Large intestine (tissue), 3 donors: ENCODE measurements at regions not wholly inside any gene's neighbourhood (a gene's known extent, or its start where the extent isn't known, plus 50 kb on each side); places are given as distances from the start of the nearest gene placed in this dataset.

Experiments
- DNase-seq, 2 donors: peaks; one replicate each; pipeline versions ENCODE4 v3.0.0 to v3.0.0-alpha.2; 2013
- H3K27ac ChIP-seq: one replicate; pipeline ENCODE4 v1.5.1; 2013; ENCODE audit warnings: low read length
- H3K27me3 ChIP-seq: 2 replicates; pipeline ENCODE4 v1.6.1; 2013; ENCODE audit warnings: low read length; ENCODE audit not compliant: control insufficient read depth, insufficient read depth
- H3K36me3 ChIP-seq: 2 replicates; pipeline ENCODE4 v1.6.1; 2013; ENCODE audit warnings: low read length; ENCODE audit not compliant: control insufficient read depth, insufficient read depth
- H3K4me1 ChIP-seq: one replicate; pipeline ENCODE4 v1.6.1; 2013; ENCODE audit warnings: low read length; ENCODE audit not compliant: control insufficient read depth, insufficient read depth
- H3K4me3 ChIP-seq: one replicate; pipeline ENCODE4 v1.5.1; 2013; ENCODE audit warnings: low read length
- H3K9me3 ChIP-seq: one replicate; pipeline ENCODE4 v1.6.1; 2013; ENCODE audit warnings: mild to moderate bottlenecking, low read depth, low read length, moderate library complexity; ENCODE audit not compliant: control insufficient read depth
- WGBS: methylation state at CpG from one replicate; pipeline ENCODE4 v1.1.5; 2013; ENCODE audit warnings: low lambda C conversion rate; ENCODE audit not compliant: insufficient coverage; 5-methylcytosine and 5-hydroxymethylcytosine counted together

DNA sequence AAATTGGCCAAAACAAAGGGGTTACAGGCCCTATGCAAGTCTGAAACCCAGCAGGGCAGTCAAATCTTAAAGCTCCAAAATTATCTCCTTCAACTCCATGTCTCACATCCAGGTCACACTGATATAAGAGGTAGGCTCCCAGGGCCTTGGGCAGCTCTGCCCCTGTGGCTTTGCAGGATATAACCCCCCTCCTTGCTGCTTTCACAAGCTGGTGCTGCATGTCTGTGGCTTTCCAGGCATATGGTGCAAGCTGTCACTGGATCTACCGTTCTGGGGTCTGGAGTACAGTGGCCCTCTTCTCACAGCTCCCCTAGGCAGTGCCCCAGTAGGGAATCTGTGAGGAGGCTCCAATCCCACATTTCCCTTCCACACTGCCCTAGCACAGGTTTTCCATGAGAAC, 519.6 kb downstream of the ETS1 start:
- H3K4me1 ChIP-seq = no peaks in the 10 kb centered on the region
- H3K36me3 ChIP-seq = no peaks in the 10 kb centered on the region
- no peaks in the 10 kb centered on the region for H3K27me3 ChIP-seq
- H3K27ac ChIP-seq = no peak overlapping the region
- H3K4me3 ChIP-seq = no peak overlapping the region
- no peak for DNase-seq
- no peaks in the 10 kb centered on the region for H3K9me3 ChIP-seq
- WGBS = no CpG with 5 or more reads among the region's 1 CpG

DNA sequence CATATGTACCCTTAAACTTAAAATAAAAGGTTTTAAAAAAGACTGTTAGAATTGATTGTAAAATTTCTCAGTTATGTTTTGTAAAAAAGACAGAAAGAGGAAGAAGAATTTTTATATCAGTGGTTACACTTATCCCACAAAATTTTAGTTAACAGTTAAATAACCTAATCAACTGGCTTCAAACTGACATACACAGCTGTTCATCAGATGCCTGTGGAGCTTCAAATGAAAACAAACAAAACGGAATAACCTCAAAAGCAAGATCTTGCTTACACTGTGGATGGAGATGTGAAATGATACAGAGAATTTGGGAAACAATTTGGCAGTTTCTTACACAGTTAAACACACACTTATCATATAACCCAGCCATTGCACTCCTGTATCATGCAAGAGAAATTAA, 521.0 kb downstream of the ETS1 start:
- DNase-seq = no peak
- H3K4me1 ChIP-seq = no peaks in the 10 kb centered on the region
- no CpG with 5 or more reads among the region's 1 CpG for WGBS
- H3K27me3 ChIP-seq = no peaks in the 10 kb centered on the region
- H3K36me3 ChIP-seq = no peaks in the 10 kb centered on the region
- H3K9me3 ChIP-seq = no peaks in the 10 kb centered on the region
- H3K27ac ChIP-seq = no peak overlapping the region
- no peak overlapping the region for H3K4me3 ChIP-seq

DNA sequence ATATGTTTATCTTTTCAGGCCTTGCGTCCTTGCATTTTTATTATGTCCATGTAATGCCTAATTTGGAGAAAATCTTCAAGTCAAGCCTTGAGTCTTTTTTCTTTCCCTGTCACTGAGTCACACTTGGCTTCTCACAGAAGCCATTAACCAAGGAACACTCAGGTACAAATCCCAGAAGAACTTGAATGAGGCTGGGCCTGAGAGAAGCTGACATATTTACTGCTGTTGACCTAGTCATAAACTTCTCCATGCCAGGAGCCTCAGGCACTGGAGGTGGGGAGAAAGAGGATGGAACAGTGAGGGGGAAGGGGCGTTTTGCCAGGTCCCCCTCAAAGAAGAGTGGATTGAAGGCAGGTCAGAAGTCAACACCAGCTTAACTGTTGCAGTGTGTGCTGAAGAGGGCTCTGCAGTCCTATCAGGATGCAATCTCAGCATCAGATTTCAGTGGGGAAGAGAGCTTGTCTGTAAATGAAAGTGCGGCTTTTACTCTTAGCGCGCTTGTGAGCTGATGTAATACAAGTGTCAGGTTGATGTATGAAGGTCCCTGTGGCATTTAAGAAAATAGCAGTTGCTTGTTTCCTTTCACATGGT, 526.0 kb downstream of the ETS1 start:
- H3K27ac ChIP-seq = no peak overlapping the region
- H3K4me1 ChIP-seq = no peaks in the 10 kb centered on the region
- H3K4me3 ChIP-seq = no peak overlapping the region
- no peaks in the 10 kb centered on the region for H3K36me3 ChIP-seq
- DNase-seq = peak in 1 of 2 donors; percentile 6
- no peaks in the 10 kb centered on the region for H3K9me3 ChIP-seq
- WGBS = 60% methylated on average over 1 of the region's 5 CpGs
- no peaks in the 10 kb centered on the region for H3K27me3 ChIP-seq

DNA sequence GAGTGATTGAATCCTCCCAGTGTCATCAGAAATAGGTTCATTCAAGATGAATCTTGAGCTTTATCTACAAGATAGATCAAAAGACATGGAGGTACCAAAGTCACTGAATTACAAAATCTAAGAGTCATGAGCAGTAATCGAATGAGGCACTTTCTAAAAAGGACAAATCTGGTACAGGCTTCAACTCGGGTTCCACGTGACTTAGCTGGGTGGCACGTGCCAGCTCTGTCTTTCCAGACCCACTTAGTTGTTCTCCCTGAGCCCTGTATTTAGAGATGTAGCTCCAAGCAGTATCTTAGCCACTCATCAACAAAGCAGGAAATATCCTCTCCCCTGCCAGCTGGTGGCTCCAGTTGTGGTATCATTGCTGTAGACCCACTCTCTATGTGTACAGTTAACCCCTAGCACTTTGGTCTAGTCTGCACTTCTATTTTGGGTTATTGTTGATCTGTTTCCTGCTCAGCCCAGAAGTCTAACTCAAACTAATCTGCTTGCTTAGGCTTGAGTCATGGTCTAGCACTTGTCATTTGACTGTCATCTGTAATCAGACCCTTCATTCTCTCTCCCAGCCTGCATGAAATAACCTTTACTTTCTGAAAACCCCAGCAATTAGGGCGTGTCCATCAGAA, 528.7 kb downstream of the ETS1 start:
- H3K4me3 ChIP-seq = no peak overlapping the region
- WGBS = no CpG with 5 or more reads among the region's 5 CpGs
- no peaks in the 10 kb centered on the region for H3K27me3 ChIP-seq
- H3K9me3 ChIP-seq = no peaks in the 10 kb centered on the region
- H3K27ac ChIP-seq = no peak overlapping the region
- no peaks in the 10 kb centered on the region for H3K36me3 ChIP-seq
- DNase-seq = no peak
- H3K4me1 ChIP-seq = no peaks in the 10 kb centered on the region

DNA sequence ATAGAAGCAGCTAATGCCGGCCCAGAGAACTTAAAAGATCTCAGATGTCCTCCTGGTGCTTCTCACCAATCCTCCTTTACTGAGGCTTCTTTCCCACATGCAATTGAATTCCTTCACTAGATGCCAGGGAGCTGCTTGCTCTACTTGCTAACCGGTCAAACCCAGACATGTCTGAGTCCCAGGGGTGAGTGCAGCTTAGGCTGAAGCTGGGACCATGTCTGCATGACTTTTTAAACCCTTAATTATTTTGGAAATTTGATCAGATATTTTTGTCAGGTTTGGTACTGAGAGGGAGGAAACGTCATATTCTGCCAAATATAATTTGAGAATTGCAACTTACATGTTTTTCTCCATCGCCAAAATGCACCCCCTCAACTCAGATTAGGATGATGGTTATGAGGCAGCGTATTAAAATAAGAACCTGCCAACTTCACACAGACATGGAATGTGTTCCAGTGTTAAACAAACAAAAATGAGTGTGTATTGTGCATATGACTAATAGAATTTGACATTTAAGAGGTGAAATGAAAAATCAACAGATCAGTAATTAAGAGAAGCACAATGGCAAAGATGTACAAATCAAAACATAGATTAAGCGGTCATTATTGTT, 529.5 kb downstream of the ETS1 start:
- 100% methylated on average over 3 of the region's 6 CpGs for WGBS
- no peak for DNase-seq
- Histone ChIP-seq H3K4me3 (no peak overlapping the region), H3K27me3 (no peaks in the 10 kb centered on the region), H3K4me1 (no peaks in the 10 kb centered on the region), H3K36me3 (no peaks in the 10 kb centered on the region), H3K9me3 (no peaks in the 10 kb centered on the region), H3K27ac (no peak overlapping the region)

DNA sequence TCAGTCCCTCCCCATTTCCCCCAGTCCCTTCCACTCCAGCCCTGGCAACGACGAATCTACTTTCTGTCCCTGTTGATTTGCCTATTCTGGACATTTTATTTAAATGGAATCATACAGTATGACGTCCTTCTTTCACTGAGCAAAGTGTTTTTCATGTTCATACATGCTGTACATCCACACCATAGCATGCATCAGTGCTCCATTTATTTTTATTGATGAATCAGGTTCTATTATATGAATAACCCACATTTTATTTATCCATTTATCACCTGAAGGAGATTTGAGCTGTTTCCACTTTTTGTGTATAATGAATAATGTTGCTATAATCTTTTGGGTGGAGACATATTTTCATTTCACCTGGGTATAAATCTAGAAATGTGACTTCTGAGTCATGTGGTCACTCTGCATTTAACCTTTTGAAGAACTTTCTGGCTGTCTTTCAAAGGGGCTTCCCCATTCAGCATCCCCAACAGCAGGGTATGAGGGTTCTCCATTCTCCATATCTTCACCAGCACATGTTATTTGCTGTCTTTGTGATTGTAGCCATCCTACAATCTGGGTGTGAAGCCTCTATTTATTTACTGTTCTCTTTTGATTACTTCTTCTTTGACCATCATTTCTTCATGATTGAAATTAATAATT, 531.7 kb downstream of the ETS1 start:
- 71% methylated on average over 1 of the region's 3 CpGs for WGBS
- DNase-seq = no peak
- Histone ChIP-seq H3K27me3 (peaks cover 2% of the 10 kb centered on the region), H3K4me1 (no peaks in the 10 kb centered on the region), H3K9me3 (no peaks in the 10 kb centered on the region), H3K36me3 (no peaks in the 10 kb centered on the region), H3K27ac (no peak overlapping the region), H3K4me3 (no peak overlapping the region)

DNA sequence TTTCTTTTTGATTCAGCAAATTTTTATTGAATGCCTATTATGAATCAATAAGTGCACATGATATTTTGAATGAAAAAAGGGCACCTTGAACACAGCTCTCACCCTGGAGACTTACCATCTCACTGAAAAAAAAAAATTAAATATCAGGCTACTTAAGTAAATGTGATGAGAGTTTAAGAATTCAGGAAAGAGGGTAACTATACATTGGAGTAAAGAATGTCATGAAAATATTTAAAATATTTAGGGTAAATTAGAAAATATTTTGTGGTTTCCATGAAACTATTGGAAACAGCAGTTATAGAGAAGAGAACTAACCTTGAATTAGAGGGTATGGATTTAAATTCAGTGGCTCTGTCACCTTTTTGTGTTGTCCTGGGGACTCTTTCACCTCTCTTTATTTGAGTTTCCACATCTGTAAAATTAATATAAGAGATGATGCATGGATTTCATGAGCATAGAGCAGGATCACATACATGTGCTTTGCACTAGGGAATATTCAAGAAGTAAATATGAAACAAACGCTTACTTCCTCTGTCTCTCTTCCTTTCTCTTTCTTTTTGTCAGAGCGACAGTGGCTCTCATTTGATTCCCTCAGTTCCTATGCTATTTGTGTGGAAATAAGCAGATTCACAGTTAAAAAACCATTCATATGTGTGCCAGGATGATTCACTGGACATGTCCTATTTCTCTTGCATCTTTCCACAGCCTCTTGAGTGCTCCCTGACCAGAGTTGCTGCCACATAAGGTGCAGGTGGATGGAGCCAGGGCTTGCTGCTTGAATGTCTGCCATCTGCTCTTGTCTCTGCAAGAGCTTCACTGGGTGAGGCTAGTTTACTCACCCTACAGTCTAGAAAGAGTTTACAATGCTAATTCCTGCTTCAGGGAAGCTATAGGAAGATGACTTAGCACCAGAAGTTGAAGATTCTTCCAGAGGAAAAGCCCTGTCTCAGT, 533.1 kb downstream of the ETS1 start:
- no peak for DNase-seq
- Histone ChIP-seq H3K4me3 (no peak overlapping the region), H3K9me3 (no peaks in the 10 kb centered on the region), H3K36me3 (no peaks in the 10 kb centered on the region), H3K27me3 (peaks cover 5% of the 10 kb centered on the region), H3K4me1 (no peaks in the 10 kb centered on the region), H3K27ac (no peak overlapping the region)
- WGBS = 92% methylated on average over 2 of the region's 2 CpGs

DNA sequence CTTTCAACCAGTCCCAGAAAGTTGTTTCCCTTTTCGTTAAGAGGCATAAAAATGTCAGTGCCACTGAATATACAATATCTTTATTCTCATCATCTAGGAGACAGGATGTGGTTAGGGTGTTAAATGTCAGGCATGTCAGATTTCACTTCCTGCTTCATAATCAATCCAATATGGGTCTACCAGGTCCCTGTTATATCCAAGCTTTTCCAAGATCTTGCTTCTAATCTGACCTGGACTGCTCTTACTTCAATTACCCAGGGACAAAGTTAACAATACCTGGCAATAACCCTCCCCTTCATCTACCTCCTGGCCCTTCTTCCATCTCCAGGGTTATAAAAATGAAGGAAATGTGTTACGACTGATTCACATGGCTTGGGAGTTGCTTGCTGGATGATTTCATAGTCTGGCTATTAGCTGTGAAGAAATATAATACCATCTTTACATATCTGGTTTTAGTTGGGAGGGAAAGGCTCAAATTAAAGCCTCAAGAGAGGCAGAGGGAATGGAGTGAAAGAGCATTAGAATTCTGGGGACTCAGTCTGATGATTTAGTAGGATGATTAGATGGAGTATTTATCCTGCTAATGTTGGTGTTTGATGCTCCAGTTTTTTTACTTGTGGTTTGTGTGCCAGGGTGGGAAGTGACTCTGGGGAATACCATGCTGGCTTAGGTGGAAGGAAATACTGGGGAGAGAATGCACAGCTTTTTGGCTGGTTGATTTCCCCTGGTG, 534.3 kb downstream of the ETS1 start:
- peaks cover 5% of the 10 kb centered on the region for H3K27me3 ChIP-seq
- H3K36me3 ChIP-seq = no peaks in the 10 kb centered on the region
- WGBS = no CpG with 5 or more reads among the region's 2 CpGs
- no peak for DNase-seq
- no peak overlapping the region for H3K4me3 ChIP-seq
- H3K4me1 ChIP-seq = no peaks in the 10 kb centered on the region
- no peak overlapping the region for H3K27ac ChIP-seq
- H3K9me3 ChIP-seq = no peaks in the 10 kb centered on the region

DNA sequence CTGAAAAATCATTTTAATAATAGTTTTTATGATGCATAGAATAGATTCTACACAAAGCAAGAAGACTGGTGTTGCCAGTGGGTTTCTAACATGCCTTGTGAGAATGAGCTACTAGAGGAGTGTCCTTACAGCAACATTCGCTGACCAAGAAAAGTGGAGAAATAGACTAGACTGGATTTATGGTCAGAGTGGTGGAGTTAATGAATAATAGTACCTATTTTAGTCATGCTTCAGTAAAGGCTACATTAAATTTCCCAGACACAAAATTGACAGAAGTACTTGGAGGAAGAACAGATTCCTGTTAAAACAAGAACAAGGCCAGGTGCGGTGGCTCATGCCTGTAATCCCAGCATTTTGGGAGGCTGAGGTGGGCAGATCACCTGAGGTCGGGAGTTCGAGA, 539.2 kb downstream of the ETS1 start:
- H3K36me3 ChIP-seq = no peaks in the 10 kb centered on the region
- H3K27me3 ChIP-seq = peaks cover 7% of the 10 kb centered on the region
- H3K27ac ChIP-seq = no peak overlapping the region
- WGBS = 100% methylated on average over 1 of the region's 4 CpGs
- H3K4me1 ChIP-seq = no peaks in the 10 kb centered on the region
- no peak for DNase-seq
- H3K9me3 ChIP-seq = no peaks in the 10 kb centered on the region
- no peak overlapping the region for H3K4me3 ChIP-seq
